GM10248 (cell line): ENCODE measurements at regions not wholly inside any gene's neighbourhood (a gene's known extent, or its start where the extent isn't known, plus 50 kb on each side); places are given as distances from the start of the nearest gene placed in this dataset.
"Not testable (repeated sequence)": the region's sequence is repeated elsewhere in the genome, so short reads cannot be mapped to it uniquely, and the experiment has no call there.

ENCODE experiments used
- CTCF ChIA-PET: fragments of 300-600 bp; sonication (Branson Sonifier 250); formaldehyde crosslinking; extraction: SDS; loops from one replicate; lab custom pipeline; 2021; ENCODE audit warnings: antibody characterized with exemption; lab: Yijun Ruan, JAX
- POLR2A ChIA-PET: fragments of 350-650 bp; sonication (Branson Sonifier 250); formaldehyde crosslinking; extraction: SDS; loops from one replicate; lab custom pipeline; 2020; ENCODE audit warnings: antibody characterized with exemption; lab: Yijun Ruan, JAX
- DNase-seq: peaks from one replicate; pipeline ENCODE4 v3.0.0; 2012; ENCODE audit errors: extremely low spot score
- CTCF ChIP-seq: IDR thresholded peaks from 2 replicates; pipeline ENCODE4 v1.5.1; 2012; ENCODE audit warnings: mild to moderate bottlenecking, low read depth; ENCODE audit errors: extremely low read depth, missing control alignments, control extremely low read depth

- CTCF ChIA-PET = interaction anchor here (1.0 kb wide), 1 partner anchor 12 kb away, joined by 4 read pairs; no protein-coding TSS in a partner anchor
- TF ChIP-seq CTCF = no peak
Measured at GRCh38 chr6:170003451-170004160, 252.2 kb downstream of the ERMARD start.

GRCh38 chr6:170003027-170003426, 251.6 kb downstream of the ERMARD start:
- no peak for DNase-seq
- POLR2A ChIA-PET = no interaction called here
- no peak for TF ChIP-seq CTCF
- CTCF ChIA-PET = no interaction called here

More at GRCh38 chr6:170003451-170004160, 252.2 kb downstream of the ERMARD start:
- POLR2A ChIA-PET = no interaction called here
- DNase-seq = no peak

GRCh38 chr6:170001782-170002181, 250.4 kb downstream of the ERMARD start:
- CTCF ChIA-PET, POLR2A ChIA-PET, DNase-seq: not testable (repeated sequence)

- ChIA-PET POLR2A (no interaction called here), CTCF (no interaction called here)
- DNase-seq = no peak
- no peak for TF ChIP-seq CTCF
Measured at GRCh38 chr6:170000071-170000843, 248.8 kb downstream of the ERMARD start.

GRCh38 chr6:169999367-169999766, 247.9 kb downstream of the ERMARD start:
- no peak for TF ChIP-seq CTCF
- POLR2A ChIA-PET = no interaction called here
- DNase-seq = no peak
- CTCF ChIA-PET = interaction anchor here (1.3 kb wide), 1 partner anchor 9 kb away, joined by 3 read pairs; no protein-coding TSS in a partner anchor

- ChIA-PET POLR2A (interaction anchor here (0.6 kb wide), 1 partner anchor 43 kb away, joined by 4 read pairs; no protein-coding TSS in a partner anchor), CTCF (interaction anchor here (1.3 kb wide), 1 partner anchor 10 kb away, joined by 3 read pairs; no protein-coding TSS in a partner anchor)
- TF ChIP-seq CTCF = no peak
- DNase-seq = no peak
Measured at GRCh38 chr6:169998457-169998856, 247.0 kb downstream of the ERMARD start.

- no peak for DNase-seq
- CTCF ChIA-PET = no interaction called here
- POLR2A ChIA-PET = interaction anchor here (0.6 kb wide), 1 partner anchor 42 kb away, joined by 4 read pairs; no protein-coding TSS in a partner anchor
- no peak for TF ChIP-seq CTCF
Measured at GRCh38 chr6:169997930-169998218, 246.5 kb downstream of the ERMARD start.
